GM12878 (cell line): ENCODE measurements at regions not wholly inside any gene's neighbourhood (a gene's known extent, or its start where the extent isn't known, plus 50 kb on each side); places are given as distances from the start of the nearest gene placed in this dataset.

Source experiments
- ATAC-seq: fragments of 200-7000 bp; cut with Tn5 transposase; 3 replicates; pipeline ENCODE4 v1.9.1; 2020; ENCODE audit warnings: mild to moderate bottlenecking, moderate library complexity
- BruUV-seq: library from RNA; stranded (reverse); fragments of 400-500 nt; replicated peaks from 2 replicates; lab custom pipeline; 2021; lab: Mats Ljungman, UMichigan
- CTCF ChIA-PET: fragments of 300-600 bp; sonication (Branson Sonifier 250); formaldehyde crosslinking; extraction: SDS; loops from one replicate; lab custom pipeline; 2021; ENCODE audit warnings: inconsistent platforms; lab: Yijun Ruan, JAX
- POLR2A ChIA-PET: fragments of 350-600 bp; formaldehyde crosslinking; extraction: SDS; loops from one replicate; lab custom pipeline; 2021; ENCODE audit warnings: inconsistent platforms; lab: Charles Lee
- RAD21 ChIA-PET: fragments of 300-600 bp; sonication (Branson Sonifier 250); formaldehyde crosslinking; loops from one replicate; lab custom pipeline; 2023; ENCODE audit warnings: antibody characterized with exemption; ENCODE audit not compliant: unreplicated experiment; lab: Charles Lee
- SMC1A ChIA-PET: fragments of 300-600 bp; sonication (Branson Sonifier 250); formaldehyde crosslinking; loops from one replicate; lab custom pipeline; 2023; ENCODE audit not compliant: unreplicated experiment, uncharacterized antibody; lab: Charles Lee
- DNase-seq: peaks from one replicate; pipeline ENCODE4 v3.0.0-alpha.2; 2011; ENCODE audit warnings: low read depth, low spot score
- FAIRE-seq: peaks from 3 replicates; lab custom pipeline; 2011; peaks lifted over from hg19 to GRCh38; lab: Jason Lieb, UNC
- H2AFZ ChIP-seq: 2 replicates; pipeline ENCODE4 v1.6.0; 2011; ENCODE audit warnings: low read depth, low read length, control low read depth; ENCODE audit not compliant: control insufficient read depth
- H3K27ac ChIP-seq: 2 replicates; pipeline ENCODE4 v1.5.1; 2011; ENCODE audit warnings: control low read depth; ENCODE audit not compliant: control insufficient read depth, insufficient read depth
- H3K27me3 ChIP-seq, 2 experiments: replicated peaks in 1 of 2; 2 replicates each; pipeline versions ENCODE4 v1.6.0 to v1.6.1; 2011; ENCODE audit warnings: low read length in 1 of 2; ENCODE audit not compliant: control insufficient read depth in 2 of 2, insufficient read depth in 2 of 2
- H3K36me3 ChIP-seq, 2 experiments: 2 replicates each; pipeline ENCODE4 v1.5.1; 2011; ENCODE audit warnings: low read length in 1 of 2; ENCODE audit not compliant: control insufficient read depth in 2 of 2, insufficient read depth in 2 of 2
- H3K4me1 ChIP-seq: 2 replicates; pipeline ENCODE4 v1.6.1; 2011; ENCODE audit warnings: mild to moderate bottlenecking, low read length, moderate library complexity, mixed read lengths; ENCODE audit not compliant: control insufficient read depth, insufficient read depth
- H3K4me2 ChIP-seq: 2 replicates; pipeline ENCODE4 v1.6.0; 2011; ENCODE audit warnings: control low read depth; ENCODE audit not compliant: control insufficient read depth, insufficient read depth
- H3K4me3 ChIP-seq: fragments of 200-600 bp; sonication (generic); 2 replicates; pipeline ENCODE4 v1.5.1; 2016
- H3K79me2 ChIP-seq: 2 replicates; pipeline ENCODE4 v1.6.0; 2011; ENCODE audit warnings: low read length; ENCODE audit not compliant: control insufficient read depth, insufficient read depth
- H3K9ac ChIP-seq: 2 replicates; pipeline ENCODE4 v1.8.0; 2011; ENCODE audit warnings: low read length, control low read depth, mixed read lengths; ENCODE audit not compliant: control insufficient read depth, insufficient read depth
- H3K9me3 ChIP-seq: replicated peaks from 3 replicates; pipeline ENCODE4 v1.5.1; 2011; ENCODE audit warnings: mild to moderate bottlenecking, low read length; ENCODE audit not compliant: control insufficient read depth, insufficient read depth
- H4K20me1 ChIP-seq: 2 replicates; pipeline ENCODE4 v1.6.0; 2011; ENCODE audit not compliant: control insufficient read depth, insufficient read depth
- CUX1 ChIP-seq: IDR thresholded peaks from 2 replicates; pipeline ENCODE4 v1.6.1; 2012; ENCODE audit warnings: improper control_type of control experiment, low read depth, low read length; ENCODE audit not compliant: insufficient replicate concordance
- ESRRA ChIP-seq: IDR thresholded peaks from 2 replicates; pipeline ENCODE4 v1.6.1; 2012; ENCODE audit warnings: mild to moderate bottlenecking, low read length, improper control_type of control experiment
- MAX ChIP-seq: IDR thresholded peaks from 2 replicates; pipeline ENCODE4 v1.6.1; 2012; ENCODE audit warnings: low read depth, low read length, improper control_type of control experiment
- MXI1 ChIP-seq: fragments of 150-350 bp; IDR thresholded peaks from 2 replicates; pipeline ENCODE4 v1.6.1; 2011; ENCODE audit warnings: low read depth, mild to moderate bottlenecking, inconsistent platforms, low read length, improper control_type of control experiment
- SMAD1 ChIP-seq: fragments of 450-650 bp; IDR thresholded peaks from 2 replicates; pipeline ENCODE4 v1.6.1; 2018; ENCODE audit warnings: mild to moderate bottlenecking, low read depth; ENCODE audit not compliant: partially characterized antibody
- SMAD5 ChIP-seq: IDR thresholded peaks from 2 replicates; pipeline ENCODE4 v1.6.1; 2016; ENCODE audit warnings: antibody characterized with exemption, low read depth
- SMARCA5 ChIP-seq: fragments of 450-650 bp; IDR thresholded peaks from 2 replicates; pipeline ENCODE4 v1.6.1; 2017; ENCODE audit warnings: mild to moderate bottlenecking
- SPI1 ChIP-seq: IDR thresholded peaks from 2 replicates; pipeline ENCODE4 v1.6.1; 2011; ENCODE audit warnings: low read depth, mild to moderate bottlenecking, low read length, moderate library complexity, borderline replicate concordance; ENCODE audit not compliant: insufficient read depth
- WGBS: methylation state at CpG from one replicate; pipeline ENCODE4 v1.1.6; 2016; ENCODE audit warnings: low lambda C conversion rate; ENCODE audit not compliant: insufficient replicate concordance, insufficient coverage; ENCODE audit errors: missing lambda C conversion rate; 5-methylcytosine and 5-hydroxymethylcytosine counted together
- in situ Hi-C: fragments of 300-500 bp; cut with MboI; formaldehyde crosslinking; loops from 9 replicates; pipeline ENCODE4 v1.14.3; 2018; ENCODE audit warnings: mixed read lengths
- intact Hi-C: fragments of 100-400 bp; cut with micrococcal nuclease; formaldehyde crosslinking; loops from one replicate; pipeline ENCODE4 v1.14.2; 2022; ENCODE audit not compliant: unreplicated experiment
- TF ChIP-seq, protein P1 (sequence below): fragments of 450-650 bp; IDR thresholded peaks from 2 replicates; pipeline ENCODE4 v1.6.1; 2017; ENCODE audit warnings: mild to moderate bottlenecking, moderate library complexity
- TF ChIP-seq, protein P2 (sequence below): IDR thresholded peaks from 2 replicates; pipeline ENCODE4 v1.6.1; 2012; ENCODE audit warnings: low read depth, low read length, improper control_type of control experiment

GRCh38 chr3:82739390-82739789, 977.9 kb upstream of the GBE1 start:
- FAIRE-seq (no peak), ATAC-seq (no peak), DNase-seq (no peak)
- Histone ChIP-seq H3K9ac (no peak overlapping the region), H2AFZ (no peak overlapping the region), H3K79me2 (no peaks in the 10 kb centered on the region), H3K36me3 (no peaks in the 10 kb centered on the region), H3K4me1 (no peaks in the 10 kb centered on the region), H4K20me1 (no peaks in the 10 kb centered on the region), H3K27me3 (no peaks in the 10 kb centered on the region), H3K9me3 (no peaks in the 10 kb centered on the region), H3K27ac (no peak overlapping the region), H3K4me3 (no peak overlapping the region), H3K4me2 (no peak overlapping the region)
- WGBS: 5% methylated on average over 1 of the region's 1 CpG
- ChIA-PET POLR2A (no interaction called here), SMC1A (no interaction called here), CTCF (no interaction called here), RAD21 (no interaction called here)
- intact Hi-C loops (no loop called here), in situ Hi-C loops (no loop called here)
- BruUV-seq: no TSS peak
- TF ChIP-seq MAX (no peak), CUX1 (no peak), SMARCA5 (no peak), MXI1 (no peak), SMAD1 (no peak), ESRRA (no peak), SMAD5 (no peak), SPI1 (no peak)
- TF ChIP-seq, protein P1, sequence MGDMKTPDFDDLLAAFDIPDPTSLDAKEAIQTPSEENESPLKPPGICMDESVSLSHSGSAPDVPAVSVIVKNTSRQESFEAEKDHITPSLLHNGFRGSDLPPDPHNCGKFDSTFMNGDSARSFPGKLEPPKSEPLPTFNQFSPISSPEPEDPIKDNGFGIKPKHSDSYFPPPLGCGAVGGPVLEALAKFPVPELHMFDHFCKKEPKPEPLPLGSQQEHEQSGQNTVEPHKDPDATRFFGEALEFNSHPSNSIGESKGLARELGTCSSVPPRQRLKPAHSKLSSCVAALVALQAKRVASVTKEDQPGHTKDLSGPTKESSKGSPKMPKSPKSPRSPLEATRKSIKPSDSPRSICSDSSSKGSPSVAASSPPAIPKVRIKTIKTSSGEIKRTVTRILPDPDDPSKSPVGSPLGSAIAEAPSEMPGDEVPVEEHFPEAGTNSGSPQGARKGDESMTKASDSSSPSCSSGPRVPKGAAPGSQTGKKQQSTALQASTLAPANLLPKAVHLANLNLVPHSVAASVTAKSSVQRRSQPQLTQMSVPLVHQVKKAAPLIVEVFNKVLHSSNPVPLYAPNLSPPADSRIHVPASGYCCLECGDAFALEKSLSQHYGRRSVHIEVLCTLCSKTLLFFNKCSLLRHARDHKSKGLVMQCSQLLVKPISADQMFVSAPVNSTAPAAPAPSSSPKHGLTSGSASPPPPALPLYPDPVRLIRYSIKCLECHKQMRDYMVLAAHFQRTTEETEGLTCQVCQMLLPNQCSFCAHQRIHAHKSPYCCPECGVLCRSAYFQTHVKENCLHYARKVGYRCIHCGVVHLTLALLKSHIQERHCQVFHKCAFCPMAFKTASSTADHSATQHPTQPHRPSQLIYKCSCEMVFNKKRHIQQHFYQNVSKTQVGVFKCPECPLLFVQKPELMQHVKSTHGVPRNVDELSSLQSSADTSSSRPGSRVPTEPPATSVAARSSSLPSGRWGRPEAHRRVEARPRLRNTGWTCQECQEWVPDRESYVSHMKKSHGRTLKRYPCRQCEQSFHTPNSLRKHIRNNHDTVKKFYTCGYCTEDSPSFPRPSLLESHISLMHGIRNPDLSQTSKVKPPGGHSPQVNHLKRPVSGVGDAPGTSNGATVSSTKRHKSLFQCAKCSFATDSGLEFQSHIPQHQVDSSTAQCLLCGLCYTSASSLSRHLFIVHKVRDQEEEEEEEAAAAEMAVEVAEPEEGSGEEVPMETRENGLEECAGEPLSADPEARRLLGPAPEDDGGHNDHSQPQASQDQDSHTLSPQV: no peak
- TF ChIP-seq, protein P2, sequence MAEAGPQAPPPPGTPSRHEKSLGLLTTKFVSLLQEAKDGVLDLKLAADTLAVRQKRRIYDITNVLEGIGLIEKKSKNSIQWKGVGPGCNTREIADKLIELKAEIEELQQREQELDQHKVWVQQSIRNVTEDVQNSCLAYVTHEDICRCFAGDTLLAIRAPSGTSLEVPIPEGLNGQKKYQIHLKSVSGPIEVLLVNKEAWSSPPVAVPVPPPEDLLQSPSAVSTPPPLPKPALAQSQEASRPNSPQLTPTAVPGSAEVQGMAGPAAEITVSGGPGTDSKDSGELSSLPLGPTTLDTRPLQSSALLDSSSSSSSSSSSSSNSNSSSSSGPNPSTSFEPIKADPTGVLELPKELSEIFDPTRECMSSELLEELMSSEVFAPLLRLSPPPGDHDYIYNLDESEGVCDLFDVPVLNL: no peak
